Activated CD8-positive, alpha-beta T cell treated with anti-CD3 and anti-CD28 coated beads, Interleukin-2, amount 10 ng/mL, durations not matched to agents 7 days and 5 days (primary cell): ENCODE measurements at regions not wholly inside any gene's neighbourhood (a gene's known extent, or its start where the extent isn't known, plus 50 kb on each side); places are given as distances from the start of the nearest gene placed in this dataset.
"Not testable (repeated sequence)": the region's sequence is repeated elsewhere in the genome, so short reads cannot be mapped to it uniquely, and the experiment has no call there.

Source experiments
- ATAC-seq: fragments of 150-1000 bp; cut with Tn5 transposase; one replicate; pipeline ENCODE4 v1.10.0; 2021; ENCODE audit warnings: moderate library complexity
- CTCF ChIA-PET: fragments of 350-600 bp; sonication (Branson Sonifier 250); formaldehyde crosslinking; loops from one replicate; lab custom pipeline; 2021; ENCODE audit warnings: antibody characterized with exemption; lab: Charles Lee
- POLR2A ChIA-PET: fragments of 350-600 bp; sonication (Branson Sonifier 250); formaldehyde crosslinking; loops from one replicate; lab custom pipeline; 2021; ENCODE audit warnings: antibody characterized with exemption; lab: Charles Lee
- DNase-seq: peaks from one replicate; pipeline ENCODE4 v3.0.0-alpha.2; 2020
- H3K27ac Mint-ChIP-seq: one replicate; pipeline ENCODE4 v1.8.0; 2021; ENCODE audit warnings: mild to moderate bottlenecking, mixed read lengths
- H3K27me3 Mint-ChIP-seq: one replicate; pipeline ENCODE4 v1.8.0; 2021; ENCODE audit warnings: low read depth, mixed read lengths
- H3K36me3 Mint-ChIP-seq: one replicate; pipeline ENCODE4 v1.8.0; 2021; ENCODE audit warnings: low read depth, mixed read lengths
- H3K4me1 Mint-ChIP-seq: one replicate; pipeline ENCODE4 v1.8.0; 2021; ENCODE audit warnings: low read depth, mixed read lengths
- H3K4me3 Mint-ChIP-seq: one replicate; pipeline ENCODE4 v1.8.0; 2021; ENCODE audit warnings: mild to moderate bottlenecking, mixed read lengths
- H3K9me3 Mint-ChIP-seq: one replicate; pipeline ENCODE4 v1.8.0; 2022; ENCODE audit warnings: mixed read lengths; ENCODE audit not compliant: insufficient read depth

DNA sequence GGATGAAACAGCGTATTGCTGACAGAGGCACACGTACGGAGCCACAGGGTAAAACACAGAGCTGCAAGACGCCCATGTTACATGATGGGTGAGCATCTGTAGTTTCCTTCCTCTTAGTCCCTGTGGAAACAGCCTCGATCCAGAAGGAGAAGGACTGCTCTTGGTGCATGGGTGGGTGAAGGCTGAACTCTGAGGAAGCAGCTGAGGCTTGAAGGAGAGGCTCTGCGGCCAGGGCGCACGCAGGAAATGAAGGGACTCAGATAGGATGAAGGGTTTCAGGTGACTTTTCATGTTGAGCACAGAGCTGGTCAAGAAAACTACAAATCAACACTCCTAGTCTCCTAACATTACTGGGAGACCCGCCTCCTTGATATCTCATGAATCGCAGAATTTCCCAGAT is 65.7 kb upstream of the ADA2 start:
- H3K27ac Mint-ChIP-seq = no peak overlapping the region
- peaks cover 17% of the 10 kb centered on the region for H3K27me3 Mint-ChIP-seq
- ChIA-PET POLR2A (no interaction called here), CTCF (interaction anchor here (1.0 to 1.2 kb wide), 2 partner anchors 12 to 113 kb away, joined by 3 to 4 read pairs; no protein-coding TSS in a partner anchor)
- DNase-seq (no peak), ATAC-seq (no peak)
- no peak overlapping the region for H3K4me3 Mint-ChIP-seq
- H3K4me1 Mint-ChIP-seq = peaks cover 21% of the 10 kb centered on the region
- H3K9me3 Mint-ChIP-seq = no peaks in the 10 kb centered on the region
- no peaks in the 10 kb centered on the region for H3K36me3 Mint-ChIP-seq

DNA sequence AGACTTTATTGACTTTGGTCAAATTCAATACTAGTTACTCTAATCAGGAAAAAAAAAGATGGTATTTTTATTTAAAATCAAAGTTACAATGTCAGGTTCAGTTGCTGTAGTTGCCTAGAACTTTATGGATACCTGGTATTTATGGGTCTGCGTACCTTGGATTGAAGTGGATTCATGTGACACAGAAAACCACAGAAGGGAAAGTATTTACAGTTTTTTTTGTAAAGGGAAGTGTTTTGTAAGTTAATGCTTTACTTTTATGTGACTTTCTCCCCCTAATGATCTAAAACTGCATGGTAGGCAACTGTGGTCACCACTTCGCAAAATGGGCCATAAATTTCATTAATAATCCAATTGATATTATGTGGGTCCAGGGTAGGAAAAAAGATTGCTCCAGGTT is 65.2 kb upstream of the ADA2 start:
- ATAC-seq = no peak
- no peak for DNase-seq
- H3K4me1 Mint-ChIP-seq = peaks cover 21% of the 10 kb centered on the region
- POLR2A ChIA-PET = no interaction called here
- H3K9me3 Mint-ChIP-seq = no peaks in the 10 kb centered on the region
- no peak overlapping the region for H3K4me3 Mint-ChIP-seq
- CTCF ChIA-PET = interaction anchor here (1.0 to 1.2 kb wide), 2 partner anchors 12 to 112 kb away, joined by 3 to 4 read pairs; no protein-coding TSS in a partner anchor
- peaks cover 17% of the 10 kb centered on the region for H3K27me3 Mint-ChIP-seq
- no peak overlapping the region for H3K27ac Mint-ChIP-seq
- no peaks in the 10 kb centered on the region for H3K36me3 Mint-ChIP-seq

DNA sequence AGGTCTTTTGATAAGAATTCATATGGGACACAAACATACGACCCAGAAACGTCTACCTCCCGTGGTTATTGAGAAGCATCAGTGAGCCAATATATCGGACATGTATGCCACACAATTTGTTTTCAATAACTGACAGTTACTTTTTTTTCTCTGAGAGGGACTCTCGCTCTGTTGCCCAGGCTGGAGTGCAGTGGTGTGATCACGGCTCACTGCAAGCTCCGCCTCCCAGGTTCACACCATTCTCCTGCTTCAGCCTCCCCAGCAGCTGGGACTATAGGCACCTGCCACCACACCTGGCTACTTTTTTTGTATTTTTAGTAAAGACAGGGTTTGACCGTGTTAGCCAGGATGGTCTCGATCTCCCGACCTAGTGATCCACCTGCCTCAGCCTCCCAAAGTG is 64.6 kb upstream of the ADA2 start:
- DNase-seq, H3K27ac Mint-ChIP-seq, H3K36me3 Mint-ChIP-seq, CTCF ChIA-PET, ATAC-seq, H3K9me3 Mint-ChIP-seq, H3K4me3 Mint-ChIP-seq, POLR2A ChIA-PET: not testable (repeated sequence)
- Mint-ChIP-seq H3K4me1 (peaks cover 24% of the 10 kb centered on the region), H3K27me3 (peaks cover 17% of the 10 kb centered on the region)

DNA sequence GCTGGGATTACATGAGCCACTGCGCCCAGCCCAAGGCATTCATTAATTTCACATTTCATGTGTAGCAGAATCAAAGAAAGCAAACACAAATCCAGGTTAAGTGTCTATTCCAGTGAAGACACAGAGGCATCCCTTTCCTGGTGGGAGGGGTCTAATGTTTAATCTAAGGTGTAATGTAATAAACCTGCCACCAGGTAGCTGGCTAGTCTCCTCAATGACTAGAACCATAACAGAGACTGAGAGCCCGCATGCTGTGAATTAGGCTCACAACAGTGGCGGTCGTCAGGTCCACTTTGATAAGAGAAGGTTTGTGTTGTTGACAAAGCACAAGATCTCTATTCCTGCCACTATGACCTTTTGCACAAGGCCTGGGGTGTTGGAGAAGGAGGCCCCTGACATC is 64.2 kb upstream of the ADA2 start:
- peaks cover 24% of the 10 kb centered on the region for H3K4me1 Mint-ChIP-seq
- no peak overlapping the region for H3K4me3 Mint-ChIP-seq
- ATAC-seq (no peak), DNase-seq (no peak)
- ChIA-PET POLR2A (no interaction called here), CTCF (no interaction called here)
- H3K27ac Mint-ChIP-seq = no peak overlapping the region
- no peaks in the 10 kb centered on the region for H3K9me3 Mint-ChIP-seq
- peaks cover 17% of the 10 kb centered on the region for H3K27me3 Mint-ChIP-seq
- H3K36me3 Mint-ChIP-seq = no peaks in the 10 kb centered on the region

DNA sequence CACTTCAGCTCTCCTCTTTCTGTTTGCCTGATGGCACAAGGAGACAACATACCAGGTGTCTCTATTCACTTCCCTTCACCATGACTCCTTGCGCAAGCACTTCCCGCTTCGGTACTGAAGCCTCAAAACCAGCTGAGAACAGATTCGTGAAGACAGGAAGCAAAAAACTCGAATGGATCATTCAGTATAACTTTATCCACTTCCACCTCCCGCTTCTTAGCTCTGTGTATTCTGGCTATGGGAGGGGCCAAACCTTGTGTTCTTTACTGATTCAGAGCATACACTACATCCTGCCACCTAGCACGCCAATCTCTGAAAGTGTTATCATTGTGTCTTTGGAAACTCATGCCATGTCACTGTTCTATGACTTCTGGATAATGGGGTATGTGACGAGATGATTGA is 62.2 kb upstream of the ADA2 start:
- ATAC-seq (peak; percentile 75), DNase-seq (peak; percentile 43)
- Mint-ChIP-seq H3K27ac (peak overlapping the region; percentile 55), H3K36me3 (no peaks in the 10 kb centered on the region), H3K9me3 (no peaks in the 10 kb centered on the region), H3K4me3 (no peak overlapping the region), H3K4me1 (peaks cover 24% of the 10 kb centered on the region), H3K27me3 (peaks cover 9% of the 10 kb centered on the region)
- ChIA-PET POLR2A (interaction anchor here (1.0 to 1.1 kb wide), 3 partner anchors 21 to 63 kb away, joined by 3 to 4 read pairs (median 4); partner anchors contain the start of gene ADA2), CTCF (interaction anchor here (1.0 to 1.1 kb wide), 4 partner anchors 13 to 109 kb away, joined by 4 to 5 read pairs (median 4); no protein-coding TSS in a partner anchor)

DNA sequence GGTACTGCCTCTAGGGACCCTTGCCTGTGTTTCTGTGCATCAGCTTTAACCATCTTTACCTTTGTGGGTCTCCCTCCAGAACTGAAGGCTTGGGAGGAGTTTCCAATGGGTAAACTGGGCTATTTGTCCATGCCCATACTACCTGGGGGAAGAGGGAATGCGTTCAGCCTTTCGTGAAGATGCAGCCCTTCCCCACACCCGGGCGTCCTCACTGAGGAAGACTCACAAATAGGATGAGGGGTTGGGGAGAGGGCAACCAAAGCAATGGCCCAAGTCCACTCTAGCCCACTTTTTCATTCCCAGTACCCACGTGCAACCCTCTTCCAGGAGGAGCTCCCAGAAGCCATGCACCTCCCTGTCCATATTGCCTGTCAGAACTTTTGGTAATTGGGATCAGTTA is 61.8 kb upstream of the ADA2 start:
- Mint-ChIP-seq H3K36me3 (no peaks in the 10 kb centered on the region), H3K27ac (peak overlapping the region; percentile 55), H3K4me3 (no peak overlapping the region), H3K9me3 (no peaks in the 10 kb centered on the region), H3K4me1 (peaks cover 24% of the 10 kb centered on the region), H3K27me3 (peaks cover 9% of the 10 kb centered on the region)
- ChIA-PET CTCF (interaction anchor here (1.0 to 1.2 kb wide), 5 partner anchors 12 to 109 kb away, joined by 3 to 5 read pairs (median 4); partner anchors contain the start of gene ADA2), POLR2A (interaction anchor here (1.0 to 1.1 kb wide), 3 partner anchors 21 to 62 kb away, joined by 3 to 4 read pairs (median 4); partner anchors contain the start of gene ADA2)
- ATAC-seq (no peak), DNase-seq (no peak)

DNA sequence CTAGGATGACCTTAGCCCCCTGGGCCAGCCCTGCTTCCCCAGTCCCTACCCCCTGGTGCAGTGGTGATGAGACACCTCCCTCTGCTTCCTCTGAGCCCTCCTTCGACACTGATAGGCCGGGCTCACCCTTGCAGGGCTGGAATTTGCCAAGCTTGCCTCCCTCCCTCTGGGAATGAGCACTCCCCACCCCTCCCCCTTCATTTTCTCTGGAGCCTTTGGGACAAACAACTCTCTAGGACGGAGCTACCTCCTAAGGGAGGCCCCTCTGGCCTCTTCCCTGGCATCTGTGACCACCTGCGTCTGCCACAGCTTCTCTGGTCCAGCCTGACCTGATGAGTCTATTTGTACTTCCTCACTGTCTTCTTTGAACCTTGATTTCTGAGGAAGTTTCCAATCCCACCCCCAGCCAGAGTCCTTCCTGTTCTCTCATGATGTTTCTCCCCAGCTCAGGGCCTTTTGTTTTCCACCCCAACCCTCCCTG is 53.3 kb upstream of the ADA2 start:
- peaks cover 16% of the 10 kb centered on the region for H3K4me1 Mint-ChIP-seq
- no peak overlapping the region for H3K4me3 Mint-ChIP-seq
- no peaks in the 10 kb centered on the region for H3K36me3 Mint-ChIP-seq
- H3K9me3 Mint-ChIP-seq = no peaks in the 10 kb centered on the region
- no peak for ATAC-seq
- DNase-seq = no peak
- H3K27ac Mint-ChIP-seq = no peak overlapping the region
- ChIA-PET POLR2A (no interaction called here), CTCF (interaction anchor here (1.1 to 1.4 kb wide), 2 partner anchors 13 to 44 kb away, joined by 3 to 4 read pairs; no protein-coding TSS in a partner anchor)
- no peaks in the 10 kb centered on the region for H3K27me3 Mint-ChIP-seq

DNA sequence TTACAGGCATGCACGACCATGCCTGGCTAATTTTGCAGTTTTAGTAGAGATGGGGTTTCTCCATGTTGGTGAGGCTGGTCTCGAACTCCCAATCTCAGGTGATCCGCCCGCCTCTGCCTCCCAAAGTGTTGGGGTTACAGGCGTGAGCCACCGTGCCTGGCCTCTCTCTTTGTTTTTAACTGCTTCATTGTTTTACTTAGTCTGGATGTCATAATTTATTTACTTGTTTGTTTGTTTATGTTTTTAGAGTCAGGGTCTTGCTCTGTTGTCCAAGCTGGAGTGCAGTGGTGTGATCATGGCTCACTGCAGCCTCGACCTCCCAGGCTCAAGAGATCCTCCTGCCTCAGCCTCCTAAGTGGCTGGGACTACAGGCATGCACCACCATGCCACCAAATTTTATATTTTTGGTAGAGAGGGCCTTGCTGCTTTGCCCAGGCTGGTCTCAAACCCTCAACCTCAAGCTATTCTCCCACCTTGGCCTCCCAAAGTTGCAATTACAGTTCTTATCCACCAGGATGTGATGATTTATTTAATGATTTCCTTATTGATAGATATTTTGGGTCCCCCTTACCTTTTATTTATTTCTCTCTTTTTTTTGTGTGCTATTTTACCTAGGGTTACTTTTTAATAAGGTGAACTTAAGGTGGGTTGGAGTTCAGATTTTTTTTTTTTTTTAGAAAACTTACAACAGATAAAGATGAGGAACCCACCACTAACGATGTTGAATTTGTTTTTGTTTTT is 52.6 kb upstream of the ADA2 start:
- DNase-seq (no peak), ATAC-seq (no peak)
- Mint-ChIP-seq H3K27me3 (no peaks in the 10 kb centered on the region), H3K27ac (no peak overlapping the region), H3K36me3 (no peaks in the 10 kb centered on the region), H3K9me3 (no peaks in the 10 kb centered on the region), H3K4me1 (peaks cover 22% of the 10 kb centered on the region), H3K4me3 (no peak overlapping the region)
- POLR2A ChIA-PET = no interaction called here
- CTCF ChIA-PET = interaction anchor here (0.7 to 1.4 kb wide), 2 partner anchors 17 to 43 kb away, joined by 3 read pairs; no protein-coding TSS in a partner anchor

DNA sequence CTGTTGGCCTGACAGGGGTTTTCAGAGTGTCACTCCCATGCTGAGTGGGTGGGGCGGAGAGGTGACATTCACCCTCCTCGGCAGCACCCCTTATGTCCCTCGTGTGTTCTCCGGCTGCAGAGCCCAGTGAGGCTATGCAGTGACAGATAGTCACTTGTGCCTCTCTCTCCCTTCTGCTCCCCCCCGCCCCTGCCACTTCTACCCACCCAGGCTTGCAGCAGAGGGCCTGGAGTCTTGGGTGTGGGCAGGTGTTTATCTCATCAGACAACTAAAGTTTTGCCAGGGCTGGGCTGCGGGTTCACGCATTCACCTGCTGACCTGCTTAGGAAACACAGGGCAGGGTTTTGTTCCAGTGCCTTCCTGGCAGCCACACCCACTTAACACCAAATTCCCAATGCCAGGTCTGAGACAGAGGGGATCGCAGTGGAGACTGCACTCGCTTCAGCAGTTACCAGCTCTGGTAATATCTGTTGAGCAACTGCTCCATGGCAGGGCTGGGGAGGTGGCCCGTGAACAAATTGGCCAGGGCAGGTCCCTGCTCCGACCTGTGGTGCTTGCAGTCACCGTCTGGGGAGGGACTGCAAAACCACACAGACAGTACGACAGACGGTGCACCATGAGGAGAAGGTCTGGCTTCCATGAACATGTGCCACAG is 50.5 kb upstream of the ADA2 start:
- ChIA-PET POLR2A (interaction anchor here (1.1 kb wide), 1 partner anchor 51 kb away, joined by 3 read pairs; the partner anchor contains the start of gene ADA2), CTCF (interaction anchor here (0.6 to 2.0 kb wide), 3 partner anchors 22 to 98 kb away, joined by 3 to 6 read pairs (median 6); partner anchors contain the start of gene ADA2)
- Mint-ChIP-seq H3K4me3 (no peak overlapping the region), H3K27me3 (no peaks in the 10 kb centered on the region), H3K27ac (no peak overlapping the region), H3K4me1 (peaks cover 40% of the 10 kb centered on the region), H3K9me3 (no peaks in the 10 kb centered on the region), H3K36me3 (no peaks in the 10 kb centered on the region)
- DNase-seq (no peak), ATAC-seq (no peak)

DNA sequence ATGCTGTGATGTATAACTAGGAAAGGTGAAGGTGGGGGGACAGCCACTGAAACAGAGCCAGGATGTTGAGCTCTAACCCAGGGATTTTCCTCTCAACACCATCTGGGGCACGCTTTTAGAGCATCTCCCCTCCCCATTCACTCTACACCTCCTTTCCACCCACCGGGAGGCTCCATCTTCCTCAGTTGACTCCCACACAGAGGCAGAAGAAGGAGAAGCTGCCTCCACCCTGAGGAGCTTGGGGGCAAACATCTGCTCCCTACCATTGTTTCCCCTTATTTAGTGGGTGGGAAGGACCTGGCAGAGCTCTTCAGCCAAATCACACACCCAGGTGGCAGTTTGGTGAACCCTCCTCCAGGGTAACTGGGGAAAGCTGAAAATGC is 50.0 kb upstream of the ADA2 start:
- Mint-ChIP-seq H3K36me3 (no peaks in the 10 kb centered on the region), H3K9me3 (no peaks in the 10 kb centered on the region), H3K27ac (no peak overlapping the region), H3K4me3 (no peak overlapping the region), H3K4me1 (peaks cover 43% of the 10 kb centered on the region), H3K27me3 (no peaks in the 10 kb centered on the region)
- ATAC-seq = no peak
- CTCF ChIA-PET = interaction anchor here (0.7 to 2.0 kb wide), 7 partner anchors 9 to 195 kb away, joined by 3 to 6 read pairs (median 4); partner anchors contain the start of gene ADA2
- DNase-seq = no peak
- POLR2A ChIA-PET = interaction anchor here (1.1 kb wide), 1 partner anchor 50 kb away, joined by 3 read pairs; the partner anchor contains the start of gene ADA2
